AG09319 (cell line): ENCODE measurements at regions not wholly inside any gene's neighbourhood (a gene's known extent, or its start where the extent isn't known, plus 50 kb on each side); places are given as distances from the start of the nearest gene placed in this dataset.
"Not testable (repeated sequence)": the region's sequence is repeated elsewhere in the genome, so short reads cannot be mapped to it uniquely, and the experiment has no call there.

ENCODE experiments used
- DNase-seq: peaks from one replicate; pipeline ENCODE4 v3.0.0-alpha.2; 2010; ENCODE audit warnings: low read depth; ENCODE audit errors: extremely low read depth
- CTCF ChIP-seq: IDR thresholded peaks from 2 replicates; pipeline ENCODE4 v1.5.1; 2011; ENCODE audit warnings: low read depth, mild to moderate bottlenecking, inconsistent platforms, low read length, moderate library complexity

GRCh38 chr18:9017167-9017904 is 85.2 kb upstream of the NDUFV2 start:
- TF ChIP-seq CTCF: no peak
- DNase-seq: peak; percentile 81

GRCh38 chr18:9017905-9018227 is 84.6 kb upstream of the NDUFV2 start:
- no peak for DNase-seq
- no peak for TF ChIP-seq CTCF

GRCh38 chr18:9019135-9019534 is 83.4 kb upstream of the NDUFV2 start:
- DNase-seq: no peak
- TF ChIP-seq CTCF: no peak

- TF ChIP-seq CTCF: no peak
Observed at GRCh38 chr18:9020221-9020620, 82.3 kb upstream of the NDUFV2 start.

GRCh38 chr18:9021458-9021857 is 81.0 kb upstream of the NDUFV2 start:
- no peak for DNase-seq
- TF ChIP-seq CTCF: no peak

More at GRCh38 chr18:9020221-9020620, 82.3 kb upstream of the NDUFV2 start:
- DNase-seq: no peak

- no peak for DNase-seq
- no peak for TF ChIP-seq CTCF
Observed at GRCh38 chr18:9022397-9023155, 79.9 kb upstream of the NDUFV2 start.

GRCh38 chr18:9024031-9024646 is 78.4 kb upstream of the NDUFV2 start:
- not testable (repeated sequence) for DNase-seq
